ENCODE measurements at regions not wholly inside any gene's neighbourhood (a gene's known extent, or its start where the extent isn't known, plus 50 kb on each side); places are given as distances from the start of the nearest gene placed in this dataset.

- H3K9ac ChIP-seq (ENCODE audit: low read length), result no peak overlapping the region
- H3K27me3 ChIP-seq (ENCODE audit: low read length), result no peaks in the 10 kb centered on the region
- TF ChIP-seq EZH2phosphoT487 (conservative IDR thresholded peaks at IDR 0.05; ENCODE audit: low read length), result no peak
- no peak for TF ChIP-seq CTCF (IDR thresholded peaks at IDR 0.05; ENCODE audit: insufficient read depth, low read length, poor library complexity, severe bottlenecking)
- H3F3A ChIP-seq (ENCODE audit: insufficient read depth), result no peaks in the 10 kb centered on the region
- no peak overlapping the region for H3K4me2 ChIP-seq (ENCODE audit: low read depth, low read length, poor library complexity, severe bottlenecking)
- H3K79me2 ChIP-seq (ENCODE audit: insufficient read depth, low read length), result no peaks in the 10 kb centered on the region
- H3K27ac ChIP-seq (ENCODE audit: low read depth, low read length), result no peak overlapping the region
- no peak overlapping the region for H3K4me3 ChIP-seq (ENCODE audit: insufficient read depth, low read length, poor library complexity, severe bottlenecking)
- H3K9me3 ChIP-seq (ENCODE audit: insufficient read depth, low read length), result no peaks in the 10 kb centered on the region
- H4K20me1 ChIP-seq (ENCODE audit: low read depth, low read length), result no peaks in the 10 kb centered on the region
- no peaks in the 10 kb centered on the region for H3K36me3 ChIP-seq (ENCODE audit: low read length)
- H2AFZ ChIP-seq (ENCODE audit: low read depth, low read length, severe bottlenecking), result no peak overlapping the region
- H3K9me2 ChIP-seq (replicated peaks; ENCODE audit: insufficient read depth, low read length), result no peaks in the 10 kb centered on the region; the same call in 1 of the 2 replicates
Measured at GRCh38 chr9:1384816-1385215, 334.7 kb downstream of the DMRT2 start.

GRCh38 chr9:1386420-1386819 lies 336.3 kb downstream of the DMRT2 start:
- H3K27me3 ChIP-seq (ENCODE audit: low read length), result no peaks in the 10 kb centered on the region
- no peaks in the 10 kb centered on the region for H3K79me2 ChIP-seq (ENCODE audit: insufficient read depth, low read length)
- H3K27ac ChIP-seq (ENCODE audit: low read depth, low read length), result no peak overlapping the region
- H3K4me2 ChIP-seq (ENCODE audit: low read depth, low read length, poor library complexity, severe bottlenecking), result no peak overlapping the region
- no peak overlapping the region for H2AFZ ChIP-seq (ENCODE audit: low read depth, low read length, severe bottlenecking)
- no peak for TF ChIP-seq EZH2phosphoT487 (conservative IDR thresholded peaks at IDR 0.05; ENCODE audit: low read length)
- no peak for TF ChIP-seq CTCF (IDR thresholded peaks at IDR 0.05; ENCODE audit: insufficient read depth, low read length, poor library complexity, severe bottlenecking)
- H4K20me1 ChIP-seq (ENCODE audit: low read depth, low read length), result no peaks in the 10 kb centered on the region
- no peaks in the 10 kb centered on the region; the same call in 1 of the 2 replicates for H3K9me2 ChIP-seq (replicated peaks; ENCODE audit: insufficient read depth, low read length)
- no peaks in the 10 kb centered on the region for H3K36me3 ChIP-seq (ENCODE audit: low read length)
- H3K4me3 ChIP-seq (ENCODE audit: insufficient read depth, low read length, poor library complexity, severe bottlenecking), result no peak overlapping the region
- no peaks in the 10 kb centered on the region for H3F3A ChIP-seq (ENCODE audit: insufficient read depth)
- H3K9ac ChIP-seq (ENCODE audit: low read length), result no peak overlapping the region
- H3K9me3 ChIP-seq (ENCODE audit: insufficient read depth, low read length), result no peaks in the 10 kb centered on the region

- no peak for TF ChIP-seq EZH2phosphoT487 (conservative IDR thresholded peaks at IDR 0.05; ENCODE audit: low read length)
- Histone ChIP-seq H3F3A (ENCODE audit: insufficient read depth) (no peaks in the 10 kb centered on the region), H3K27me3 (ENCODE audit: low read length) (no peaks in the 10 kb centered on the region), H3K4me3 (ENCODE audit: insufficient read depth, low read length, poor library complexity, severe bottlenecking) (no peak overlapping the region), H3K4me2 (ENCODE audit: low read depth, low read length, poor library complexity, severe bottlenecking) (no peak overlapping the region), H3K9ac (ENCODE audit: low read length) (no peak overlapping the region), H3K36me3 (ENCODE audit: low read length) (no peaks in the 10 kb centered on the region), H3K9me3 (ENCODE audit: insufficient read depth, low read length) (no peaks in the 10 kb centered on the region), H2AFZ (ENCODE audit: low read depth, low read length, severe bottlenecking) (no peak overlapping the region), H3K27ac (ENCODE audit: low read depth, low read length) (no peak overlapping the region), H3K79me2 (ENCODE audit: insufficient read depth, low read length) (no peaks in the 10 kb centered on the region), H3K9me2 (replicated peaks; ENCODE audit: insufficient read depth, low read length) (no peaks in the 10 kb centered on the region; the same call in 1 of the 2 replicates), H4K20me1 (ENCODE audit: low read depth, low read length) (no peaks in the 10 kb centered on the region)
Measured at GRCh38 chr9:1388216-1388615, 338.1 kb downstream of the DMRT2 start.

- no peaks in the 10 kb centered on the region for H3K36me3 ChIP-seq (ENCODE audit: low read length)
- no peaks in the 10 kb centered on the region for H4K20me1 ChIP-seq (ENCODE audit: low read depth, low read length)
- H2AFZ ChIP-seq (ENCODE audit: low read depth, low read length, severe bottlenecking), result no peak overlapping the region
- H3K79me2 ChIP-seq (ENCODE audit: insufficient read depth, low read length), result no peaks in the 10 kb centered on the region
- H3K9ac ChIP-seq (ENCODE audit: low read length), result no peak overlapping the region
- H3K27ac ChIP-seq (ENCODE audit: low read depth, low read length), result no peak overlapping the region
- H3F3A ChIP-seq (ENCODE audit: insufficient read depth), result no peaks in the 10 kb centered on the region
- H3K9me3 ChIP-seq (ENCODE audit: insufficient read depth, low read length), result no peaks in the 10 kb centered on the region
- H3K4me3 ChIP-seq (ENCODE audit: insufficient read depth, low read length, poor library complexity, severe bottlenecking), result no peak overlapping the region
- no peaks in the 10 kb centered on the region for H3K9me2 ChIP-seq (replicated peaks; ENCODE audit: insufficient read depth, low read length)
- H3K4me2 ChIP-seq (ENCODE audit: low read depth, low read length, poor library complexity, severe bottlenecking), result no peak overlapping the region
- TF ChIP-seq EZH2phosphoT487 (conservative IDR thresholded peaks at IDR 0.05; ENCODE audit: low read length) (no peak), CTCF (IDR thresholded peaks at IDR 0.05; ENCODE audit: insufficient read depth, low read length, poor library complexity, severe bottlenecking) (no peak)
- H3K27me3 ChIP-seq (ENCODE audit: low read length), result no peaks in the 10 kb centered on the region
Measured at GRCh38 chr9:1400983-1401382, 350.8 kb downstream of the DMRT2 start.
